ENCODE measurements at regions not wholly inside any gene's neighbourhood (a gene's known extent, or its start where the extent isn't known, plus 50 kb on each side); places are given as distances from the start of the nearest gene placed in this dataset.

DNA sequence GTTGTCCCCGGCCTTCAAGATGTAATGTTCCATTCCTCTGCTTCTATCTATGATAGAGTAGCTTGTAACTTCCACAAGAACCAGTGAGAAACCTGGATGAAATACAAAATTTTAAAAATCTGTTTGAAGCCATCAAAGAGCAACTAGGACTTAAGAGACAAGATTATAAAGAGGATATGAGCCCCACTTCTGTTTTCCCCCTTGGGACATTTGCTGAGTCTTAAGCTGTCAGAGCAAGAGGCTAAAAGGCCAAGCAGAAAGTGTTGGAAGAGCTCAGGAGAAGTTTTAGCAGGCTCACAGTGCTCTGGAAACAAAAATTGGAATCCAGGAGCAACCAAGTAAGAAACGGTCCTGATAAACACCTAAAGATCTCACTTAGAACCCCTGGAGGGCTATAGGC is 76.1 kb downstream of the ADRB2 start:
- Histone ChIP-seq H3K9me3 (ENCODE audit: insufficient read depth in 2 of 2, low read depth in 1 of 2, low read length in 1 of 2) (no peaks in the 10 kb centered on the region), H3K79me1 (ENCODE audit: low read depth, low read length) (no peaks in the 10 kb centered on the region), H2BK120ac (replicated peaks; ENCODE audit: low read depth, low read length) (no peak overlapping the region), H4K91ac (replicated peaks; ENCODE audit: insufficient read length, low read length) (no peak overlapping the region), H3K4me3 (ENCODE audit: extremely low read depth in 1 of 4, insufficient read depth in 2 of 4, low read depth in 3 of 4, low read length in 4 of 4) (no peak overlapping the region), H3K27ac (ENCODE audit: low read depth, low read length) (no peak overlapping the region), H4K5ac (ENCODE audit: insufficient read length, low read depth, low read length) (no peak overlapping the region), H2AK5ac (ENCODE audit: low read depth, low read length) (no peak overlapping the region), H2BK15ac (ENCODE audit: low read length) (no peak overlapping the region), H3K18ac (ENCODE audit: extremely low read depth, low read length) (no peak overlapping the region), H3K27me3 (replicated peaks in 1 of 4; ENCODE audit: control insufficient read depth in 3 of 4, extremely low read depth in 1 of 4, insufficient read depth in 3 of 4, low read length in 3 of 4) (no peaks in the 10 kb centered on the region), H4K8ac (ENCODE audit: extremely low read depth, insufficient read depth, low read length) (no peak overlapping the region), H2BK12ac (ENCODE audit: low read depth, low read length) (no peak overlapping the region), H3K9ac (replicated peaks in 1 of 4; ENCODE audit: extremely low read depth in 1 of 4, low read depth in 3 of 4, low read length in 3 of 4) (no peak overlapping the region), H3K36me3 (ENCODE audit: control insufficient read depth in 2 of 4, insufficient read depth in 4 of 4, low read length in 3 of 4) (no peaks in the 10 kb centered on the region), H2BK20ac (ENCODE audit: low read length) (no peak overlapping the region), H3K23ac (ENCODE audit: insufficient read length) (no peak overlapping the region), H4K20me1 (replicated peaks in 1 of 2; ENCODE audit: control insufficient read depth in 1 of 2, insufficient read depth in 2 of 2, low read length in 2 of 2) (no peaks in the 10 kb centered on the region), H2AFZ (ENCODE audit: low read length) (no peak overlapping the region), H3K4me1 (replicated peaks in 1 of 4; ENCODE audit: control insufficient read depth in 3 of 4, insufficient read depth in 4 of 4, low read length in 3 of 4) (no peaks in the 10 kb centered on the region; a peak in 2 of 7 replicates), H3K56ac (replicated peaks; ENCODE audit: insufficient read length, low read depth, low read length) (no peak overlapping the region), H2BK5ac (ENCODE audit: low read depth, low read length) (no peak overlapping the region), H3K79me2 (ENCODE audit: control insufficient read depth in 1 of 2, insufficient read depth in 2 of 2, low read length in 2 of 2) (no peaks in the 10 kb centered on the region), H3K14ac (ENCODE audit: insufficient read length) (no peak overlapping the region), H3K4me2 (ENCODE audit: insufficient read depth in 1 of 2, low read depth in 2 of 2, low read length in 2 of 2) (no peak overlapping the region), H3K23me2 (ENCODE audit: low read depth, low read length) (no peaks in the 10 kb centered on the region), H3K4ac (replicated peaks; ENCODE audit: insufficient read length, low read depth, low read length) (no peak overlapping the region)
- POLR2A ChIA-PET (ENCODE audit: partially characterized antibody), result no interaction called here
- 94% methylated on average over 2 of the region's 2 CpGs; no CpG with 5 or more reads in 1 of the 2 experiments for WGBS, 2 experiments (ENCODE audit: extremely low coverage in 1 of 2, insufficient coverage in 1 of 2, insufficient read length in 1 of 2, insufficient replicate concordance in 2 of 2, low coverage in 1 of 2, low lambda C conversion rate in 2 of 2, missing lambda C conversion rate in 1 of 2)
- no peak for DNase-seq (ENCODE audit: low read depth in 1 of 2, low spot score in 2 of 2)
- CTCF ChIA-PET (ENCODE audit: partially characterized antibody), result interaction anchor here (1.4 to 1.9 kb wide), 3 partner anchors 11 to 57 kb away, joined by 4 to 6 read pairs (median 6); no protein-coding TSS in a partner anchor
- FAIRE-seq, result no peak
- no peak for TF ChIP-seq RBBP5 (IDR thresholded peaks at IDR 0.05; ENCODE audit: borderline replicate concordance, low read depth, low read length)
- no peak for TF ChIP-seq MAFK (IDR thresholded peaks at IDR 0.05; ENCODE audit: low read depth, low read length)
- TF ChIP-seq KDM1A (IDR thresholded peaks at IDR 0.05; ENCODE audit: borderline replicate concordance, low read length), result no peak
- TF ChIP-seq CREB1 (IDR thresholded peaks at IDR 0.05), result no peak
- TF ChIP-seq SIX5 (IDR thresholded peaks at IDR 0.05; ENCODE audit: low read depth, low read length), result no peak
- TF ChIP-seq TAF1 (IDR thresholded peaks at IDR 0.05; ENCODE audit: low read depth, low read length), result no peak
- no peak for TF ChIP-seq ZNF274 (IDR thresholded peaks at IDR 0.05; ENCODE audit: borderline replicate concordance, extremely low read depth, low read length)
- no peak for TF ChIP-seq SP2 (IDR thresholded peaks at IDR 0.05; ENCODE audit: low read length)
- TF ChIP-seq ASH2L (IDR thresholded peaks at IDR 0.05; ENCODE audit: low read length), result no peak
- TF ChIP-seq CHD1 (IDR thresholded peaks at IDR 0.05; ENCODE audit: low read depth, low read length), result no peak
- no peak for TF ChIP-seq NRF1 (IDR thresholded peaks at IDR 0.05; ENCODE audit: low read depth, low read length)

Data from H1 (cell line).